ENCODE measurements at regions not wholly inside any gene's neighbourhood (a gene's known extent, or its start where the extent isn't known, plus 50 kb on each side); places are given as distances from the start of the nearest gene placed in this dataset.

DNA sequence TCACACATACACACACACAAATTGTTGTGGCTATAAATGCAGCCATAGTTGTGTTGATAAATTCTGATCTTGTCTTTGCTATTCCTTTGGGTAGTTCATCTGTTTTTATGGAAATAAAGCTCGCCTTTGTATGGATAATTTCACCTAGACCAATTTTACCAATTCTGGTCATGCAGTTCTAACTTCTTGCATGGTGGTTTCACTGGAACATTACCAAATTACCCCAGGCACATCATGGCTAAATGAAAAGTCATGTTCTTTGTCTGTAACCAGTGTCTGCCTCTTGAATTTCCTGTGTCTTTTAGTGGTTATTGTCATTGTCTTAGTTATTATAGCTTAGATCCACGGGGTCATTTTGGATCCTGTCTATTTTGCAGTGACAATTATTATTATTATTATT is 50.3 kb upstream of the TMC1 start:
- H3K27ac ChIP-seq: no peak overlapping the region
- TF ChIP-seq, protein P1, sequence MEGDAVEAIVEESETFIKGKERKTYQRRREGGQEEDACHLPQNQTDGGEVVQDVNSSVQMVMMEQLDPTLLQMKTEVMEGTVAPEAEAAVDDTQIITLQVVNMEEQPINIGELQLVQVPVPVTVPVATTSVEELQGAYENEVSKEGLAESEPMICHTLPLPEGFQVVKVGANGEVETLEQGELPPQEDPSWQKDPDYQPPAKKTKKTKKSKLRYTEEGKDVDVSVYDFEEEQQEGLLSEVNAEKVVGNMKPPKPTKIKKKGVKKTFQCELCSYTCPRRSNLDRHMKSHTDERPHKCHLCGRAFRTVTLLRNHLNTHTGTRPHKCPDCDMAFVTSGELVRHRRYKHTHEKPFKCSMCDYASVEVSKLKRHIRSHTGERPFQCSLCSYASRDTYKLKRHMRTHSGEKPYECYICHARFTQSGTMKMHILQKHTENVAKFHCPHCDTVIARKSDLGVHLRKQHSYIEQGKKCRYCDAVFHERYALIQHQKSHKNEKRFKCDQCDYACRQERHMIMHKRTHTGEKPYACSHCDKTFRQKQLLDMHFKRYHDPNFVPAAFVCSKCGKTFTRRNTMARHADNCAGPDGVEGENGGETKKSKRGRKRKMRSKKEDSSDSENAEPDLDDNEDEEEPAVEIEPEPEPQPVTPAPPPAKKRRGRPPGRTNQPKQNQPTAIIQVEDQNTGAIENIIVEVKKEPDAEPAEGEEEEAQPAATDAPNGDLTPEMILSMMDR (IDR thresholded peaks at IDR 0.05): no peak
- no peak for TF ChIP-seq ZFX (IDR thresholded peaks at IDR 0.05; ENCODE audit: borderline replicate concordance)

DNA sequence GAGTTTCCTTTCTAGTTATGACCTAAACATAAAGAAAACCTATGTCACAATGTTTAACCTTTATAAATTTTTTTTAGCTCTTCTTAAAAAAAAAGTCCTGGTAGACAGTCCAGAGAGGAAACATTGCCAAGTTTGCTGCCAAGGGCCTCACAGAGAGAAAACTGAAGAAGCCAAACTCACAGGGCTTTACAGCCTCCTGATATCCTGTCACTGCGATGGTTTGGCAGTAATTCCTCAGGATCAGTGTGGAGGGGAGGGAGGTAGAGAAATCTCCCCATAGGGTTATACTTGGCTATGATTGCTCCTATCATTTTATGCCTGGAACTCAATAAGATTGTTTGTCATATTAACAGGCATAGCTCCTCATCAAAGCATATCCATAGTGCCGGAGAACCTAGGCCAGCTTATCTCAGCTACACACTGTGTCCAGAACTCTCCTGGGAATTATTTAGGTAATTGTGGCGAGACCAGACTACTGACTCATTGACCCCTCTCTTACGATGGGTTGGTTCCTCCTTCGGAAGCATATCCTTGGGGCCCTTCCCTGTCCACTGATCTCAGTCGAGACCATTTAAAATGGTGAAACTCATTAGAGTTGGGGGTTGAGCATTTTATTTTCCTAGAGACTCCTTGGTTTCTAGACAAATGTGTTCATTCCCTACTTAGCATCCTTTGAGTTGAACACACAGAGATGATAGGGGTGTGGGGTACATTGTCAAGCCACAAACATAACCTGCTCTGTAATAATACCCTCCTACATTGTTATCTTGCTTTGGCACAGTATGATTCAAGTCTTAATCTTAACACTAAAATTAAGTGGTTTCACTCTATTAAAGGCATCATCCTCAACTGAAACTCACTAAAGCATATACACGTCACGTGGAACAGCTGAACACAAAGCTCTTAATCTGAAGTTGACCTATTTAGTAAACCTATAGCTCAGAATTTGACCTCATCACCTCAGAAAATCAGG is 53.4 kb upstream of the TMC1 start:
- TF ChIP-seq, protein P1 (IDR thresholded peaks at IDR 0.05): no peak
- no peak for TF ChIP-seq ZFX (IDR thresholded peaks at IDR 0.05; ENCODE audit: borderline replicate concordance)
- H3K27ac ChIP-seq: no peak overlapping the region

DNA sequence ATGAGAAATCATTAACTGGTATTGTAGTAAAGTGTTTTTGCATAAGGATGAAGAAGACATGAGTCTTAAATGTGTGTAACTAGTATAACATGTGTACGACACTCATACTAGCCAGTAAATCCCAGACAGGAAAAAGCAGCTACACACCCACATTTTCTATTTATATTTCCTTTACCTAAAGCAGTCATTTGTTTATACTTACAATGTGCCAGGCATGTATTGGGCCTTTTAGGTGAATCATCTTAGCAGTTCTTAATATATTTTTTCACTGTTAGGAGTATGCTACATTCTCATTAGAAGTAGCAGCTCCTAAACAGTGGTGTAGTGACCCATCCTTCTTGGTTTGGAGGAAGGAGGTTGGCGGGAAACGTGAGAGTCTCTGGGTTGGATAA is 55.8 kb upstream of the TMC1 start:
- no peak for TF ChIP-seq ZFX (IDR thresholded peaks at IDR 0.05; ENCODE audit: borderline replicate concordance)
- TF ChIP-seq, protein P1 (IDR thresholded peaks at IDR 0.05): no peak
- no peak overlapping the region for H3K27ac ChIP-seq

DNA sequence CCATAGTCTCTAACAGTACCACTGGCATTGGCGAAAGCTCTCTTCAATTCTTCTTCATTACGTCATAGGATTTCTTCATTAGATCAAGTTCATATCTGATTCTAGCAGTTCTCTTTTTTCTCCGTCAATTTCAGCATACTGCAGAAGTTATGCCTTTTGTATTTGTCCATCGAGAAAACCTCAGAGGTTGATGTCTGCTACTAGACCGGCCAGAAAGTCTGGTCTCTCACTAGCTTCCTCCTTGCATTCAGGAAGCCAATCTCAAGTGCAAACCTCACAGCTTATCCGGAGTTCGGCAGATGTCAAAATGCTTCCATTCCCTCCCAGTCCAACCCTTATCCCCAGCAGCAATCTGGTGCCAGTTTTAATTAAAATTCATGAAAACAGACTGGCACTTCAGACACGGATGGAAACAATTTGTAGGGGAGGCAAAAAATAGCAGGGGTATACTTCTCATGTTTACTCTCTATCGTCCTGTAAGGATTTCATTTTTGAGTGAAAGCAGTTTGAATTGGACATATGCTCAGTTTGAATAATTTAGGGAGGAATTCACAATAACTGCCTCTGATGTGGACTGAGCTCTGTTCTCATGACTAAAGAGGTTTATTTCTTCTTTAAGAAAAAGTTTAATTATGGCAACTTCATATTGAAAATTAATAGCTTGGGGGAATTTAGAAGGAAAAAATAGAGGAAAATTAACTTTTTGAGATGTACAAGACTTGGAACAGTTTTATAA is 56.4 kb upstream of the TMC1 start:
- no peak overlapping the region for H3K27ac ChIP-seq
- TF ChIP-seq ZFX (IDR thresholded peaks at IDR 0.05; ENCODE audit: borderline replicate concordance): no peak
- TF ChIP-seq, protein P1 (IDR thresholded peaks at IDR 0.05): no peak

DNA sequence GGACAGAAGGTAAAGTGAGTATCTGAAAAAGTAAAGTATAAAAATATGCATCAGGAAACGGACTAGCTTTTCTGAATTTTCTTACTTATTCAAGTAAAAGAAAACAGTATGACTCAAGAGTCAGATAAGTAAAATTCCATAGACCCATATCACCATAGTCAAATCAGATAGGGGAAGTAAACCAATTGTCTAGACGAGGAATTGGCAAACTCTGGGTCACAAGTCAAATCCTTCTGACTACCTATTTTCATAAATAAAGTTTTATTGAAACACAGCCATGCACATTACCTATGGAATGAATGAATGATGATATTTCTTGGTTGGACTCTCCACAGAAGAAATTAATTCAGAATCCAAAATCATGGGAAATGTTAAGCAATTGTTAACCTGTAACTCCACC is 59.1 kb upstream of the TMC1 start:
- peak overlapping the region; percentile 84 for H3K27ac ChIP-seq
- TF ChIP-seq, protein P1 (IDR thresholded peaks at IDR 0.05): no peak
- no peak for TF ChIP-seq ZFX (IDR thresholded peaks at IDR 0.05; ENCODE audit: borderline replicate concordance)

DNA sequence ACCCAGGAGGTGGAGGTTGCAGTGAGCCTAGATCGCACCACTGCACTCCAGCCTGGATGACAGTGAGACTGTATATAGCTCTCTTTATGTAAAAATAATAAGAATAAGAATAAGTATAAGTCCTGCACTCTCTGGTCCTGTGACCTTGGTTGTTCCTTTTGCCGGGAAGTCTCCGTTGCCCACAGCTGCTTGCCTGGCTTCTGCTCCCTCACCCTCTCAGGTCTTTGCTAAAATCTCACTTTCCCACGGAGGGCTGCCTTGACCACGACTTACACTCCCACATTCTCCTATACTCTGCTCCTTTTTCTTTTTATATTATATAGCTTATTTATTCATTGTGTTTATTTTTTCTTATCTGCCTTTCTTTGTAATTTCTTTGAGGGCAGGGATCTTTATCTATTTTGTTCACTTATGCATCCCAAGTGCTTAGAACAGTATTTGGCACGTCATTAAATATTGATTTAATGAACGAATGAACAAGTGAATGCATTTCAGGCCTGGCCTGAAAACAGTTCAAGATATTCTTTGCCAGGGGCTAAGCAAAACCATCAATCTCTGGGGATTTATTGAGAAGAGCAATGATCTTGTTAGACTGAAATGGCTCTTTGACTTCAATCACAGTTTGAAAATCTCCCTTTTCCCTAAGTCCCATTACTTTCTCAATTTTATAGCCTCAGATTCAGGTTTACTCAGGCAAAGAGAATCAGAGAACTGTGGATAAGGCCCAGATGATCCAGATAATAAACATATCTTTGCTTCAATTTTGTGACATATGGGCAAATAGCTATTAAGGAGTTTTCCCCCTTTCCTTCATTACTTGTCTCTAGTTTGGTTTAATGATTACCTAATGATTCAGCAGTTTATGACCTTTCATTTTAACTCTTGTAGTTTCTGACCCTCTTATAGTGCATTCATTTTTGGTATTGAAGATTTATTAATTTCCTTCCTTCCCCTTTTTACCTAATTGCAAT is 60.8 kb upstream of the TMC1 start:
- TF ChIP-seq ZFX (IDR thresholded peaks at IDR 0.05; ENCODE audit: borderline replicate concordance): no peak
- TF ChIP-seq, protein P1 (IDR thresholded peaks at IDR 0.05): no peak

More for the DNA sequence above, 60.8 kb upstream of the TMC1 start:
- peak overlapping the region; percentile 84 for H3K27ac ChIP-seq

Data from 22Rv1 (cell line).